HL-60 (cell line): ENCODE measurements at regions not wholly inside any gene's neighbourhood (a gene's known extent, or its start where the extent isn't known, plus 50 kb on each side); places are given as distances from the start of the nearest gene placed in this dataset.

ENCODE experiments used
- DNase-seq, 2 experiments: peaks; one replicate each; pipeline ENCODE4 v3.0.0-alpha.2; 2010 to 2020; ENCODE audit warnings: low read depth in 1 of 2, low spot score in 1 of 2
- H3K27ac ChIP-seq: fragments of 250-450 bp; sonication (Bioruptor Pico); replicated peaks from 2 replicates; pipeline ENCODE4 v1.5.1; 2020; ENCODE audit warnings: mild to moderate bottlenecking, moderate library complexity
- H3K27me3 ChIP-seq: fragments of 250-450 bp; sonication (Bioruptor Pico); 2 replicates; pipeline ENCODE4 v1.5.1; 2021; ENCODE audit warnings: mild to moderate bottlenecking, moderate library complexity; ENCODE audit not compliant: insufficient read depth, poor library complexity, severe bottlenecking
- H3K4me3 ChIP-seq: replicated peaks from 2 replicates; pipeline ENCODE4 v1.5.1; 2011; ENCODE audit warnings: mild to moderate bottlenecking, control low read depth, low read length; ENCODE audit not compliant: insufficient read depth
- CTCF ChIP-seq: IDR thresholded peaks from one replicate; pipeline ENCODE4 v1.5.1; 2011; ENCODE audit warnings: low read length, control low read depth, inconsistent platforms; ENCODE audit not compliant: insufficient read depth
- GABPA ChIP-seq: IDR thresholded peaks from 2 replicates; pipeline ENCODE4 v1.6.1; 2012; ENCODE audit warnings: low read depth
- POLR2AphosphoS5 ChIP-seq: IDR thresholded peaks from 2 replicates; pipeline ENCODE4 v1.6.1; 2012; ENCODE audit warnings: low read depth
- REST ChIP-seq: IDR thresholded peaks from 2 replicates; pipeline ENCODE4 v1.6.1; 2012; ENCODE audit warnings: low read depth; ENCODE audit not compliant: insufficient replicate concordance
- SPI1 ChIP-seq: IDR thresholded peaks from 2 replicates; pipeline ENCODE4 v1.6.1; 2012; ENCODE audit warnings: low read depth, mild to moderate bottlenecking, borderline replicate concordance

- H3K27ac ChIP-seq: no peak overlapping the region
- no peak overlapping the region for H3K4me3 ChIP-seq
- no peaks in the 10 kb centered on the region for H3K27me3 ChIP-seq
- DNase-seq: no peak
- TF ChIP-seq POLR2AphosphoS5 (no peak), SPI1 (no peak), CTCF (no peak), GABPA (no peak), REST (no peak)
Measured at GRCh38 chr2:22673529-22673928, 711.5 kb upstream of the KLHL29 start.

GRCh38 chr2:22683914-22684313 is 701.1 kb upstream of the KLHL29 start:
- TF ChIP-seq REST (no peak), SPI1 (no peak), CTCF (no peak), POLR2AphosphoS5 (no peak), GABPA (no peak)
- H3K27me3 ChIP-seq: no peaks in the 10 kb centered on the region
- no peak for DNase-seq
- H3K4me3 ChIP-seq: no peak overlapping the region
- H3K27ac ChIP-seq: no peak overlapping the region

GRCh38 chr2:22690096-22690495 is 694.9 kb upstream of the KLHL29 start:
- Histone ChIP-seq H3K27me3 (no peaks in the 10 kb centered on the region), H3K4me3 (no peak overlapping the region), H3K27ac (no peak overlapping the region)
- no peak for TF ChIP-seq REST
- no peak for TF ChIP-seq POLR2AphosphoS5
- TF ChIP-seq GABPA: no peak
- TF ChIP-seq SPI1: no peak
- TF ChIP-seq CTCF: no peak
- DNase-seq: no peak
